NCI-H146 treated with DMSO at 0.1 percent for 48 hours (cell line): ENCODE measurements at regions not wholly inside any gene's neighbourhood (a gene's known extent, or its start where the extent isn't known, plus 50 kb on each side); places are given as distances from the start of the nearest gene placed in this dataset.
"Not testable (repeated sequence)": the region's sequence is repeated elsewhere in the genome, so short reads cannot be mapped to it uniquely, and the experiment has no call there.

Experiments used
- DNase-seq: peaks from one replicate; lab custom pipeline; 2025; ENCODE audit not compliant: unreplicated experiment; lab: John Stamatoyannopoulos, UW

GRCh38 chr1:48089356-48089891 lies 92.2 kb upstream of the TRABD2B start:
- DNase-seq = no peak

- DNase-seq = no peak
Measured at GRCh38 chr1:48084826-48085225, 87.6 kb upstream of the TRABD2B start.

- no peak for DNase-seq
Measured at GRCh38 chr1:48082271-48082962, 85.2 kb upstream of the TRABD2B start.

- no peak for DNase-seq
Measured at GRCh38 chr1:48080331-48081255, 83.4 kb upstream of the TRABD2B start.

- no peak for DNase-seq
Measured at GRCh38 chr1:48079096-48079495, 81.9 kb upstream of the TRABD2B start.

GRCh38 chr1:48077795-48078222 lies 80.6 kb upstream of the TRABD2B start:
- DNase-seq = no peak

GRCh38 chr1:48076017-48076416 lies 78.8 kb upstream of the TRABD2B start:
- no peak for DNase-seq

GRCh38 chr1:48073798-48074530 lies 76.8 kb upstream of the TRABD2B start:
- DNase-seq = no peak

GRCh38 chr1:48071513-48071912 lies 74.3 kb upstream of the TRABD2B start:
- DNase-seq = no peak

GRCh38 chr1:48070396-48070750 lies 73.2 kb upstream of the TRABD2B start:
- no peak for DNase-seq

- no peak for DNase-seq
Measured at GRCh38 chr1:48069662-48070395, 72.6 kb upstream of the TRABD2B start.

GRCh38 chr1:48068206-48068605 lies 71.0 kb upstream of the TRABD2B start:
- no peak for DNase-seq

GRCh38 chr1:48066936-48067335 lies 69.8 kb upstream of the TRABD2B start:
- no peak for DNase-seq

GRCh38 chr1:48064693-48065092 lies 67.5 kb upstream of the TRABD2B start:
- DNase-seq = not testable (repeated sequence)

GRCh38 chr1:48062353-48062752 lies 65.2 kb upstream of the TRABD2B start:
- no peak for DNase-seq

- DNase-seq = no peak
Measured at GRCh38 chr1:48061162-48062136, 64.3 kb upstream of the TRABD2B start.

- DNase-seq = no peak
Measured at GRCh38 chr1:48059289-48059688, 62.1 kb upstream of the TRABD2B start.

- no peak for DNase-seq
Measured at GRCh38 chr1:48058135-48059025, 61.2 kb upstream of the TRABD2B start.
